HG02981 (cell line): ENCODE measurements at regions not wholly inside any gene's neighbourhood (a gene's known extent, or its start where the extent isn't known, plus 50 kb on each side); places are given as distances from the start of the nearest gene placed in this dataset.

Source experiments
- ATAC-seq: cut with Tn5 transposase; IDR thresholded peaks from one replicate; pipeline ENCODE4 v1.9.1; 2021; ENCODE audit warnings: mild to moderate bottlenecking, moderate library complexity; ENCODE audit not compliant: unreplicated experiment

GRCh38 chr6:90406142-90406794, 109.6 kb upstream of the BACH2 start:
- no peak for ATAC-seq

- ATAC-seq, result no peak
Measured at GRCh38 chr6:90403489-90404381, 107.1 kb upstream of the BACH2 start.

- ATAC-seq, result no peak
Measured at GRCh38 chr6:90402831-90403192, 106.2 kb upstream of the BACH2 start.

GRCh38 chr6:90401933-90402830, 105.5 kb upstream of the BACH2 start:
- ATAC-seq, result no peak

- no peak for ATAC-seq
Measured at GRCh38 chr6:90399970-90400369, 103.3 kb upstream of the BACH2 start.

GRCh38 chr6:90397929-90398674, 101.5 kb upstream of the BACH2 start:
- ATAC-seq, result no peak

GRCh38 chr6:90397047-90397446, 100.4 kb upstream of the BACH2 start:
- no peak for ATAC-seq

- ATAC-seq, result peak; percentile 64
Measured at GRCh38 chr6:90393232-90393884, 96.7 kb upstream of the BACH2 start.

- ATAC-seq, result no peak
Measured at GRCh38 chr6:90390379-90390778, 93.7 kb upstream of the BACH2 start.

GRCh38 chr6:90388395-90388794, 91.8 kb upstream of the BACH2 start:
- ATAC-seq, result no peak

GRCh38 chr6:90387826-90388225, 91.2 kb upstream of the BACH2 start:
- ATAC-seq, result no peak

- no peak for ATAC-seq
Measured at GRCh38 chr6:90387383-90387775, 90.7 kb upstream of the BACH2 start.

GRCh38 chr6:90386399-90387382, 90.0 kb upstream of the BACH2 start:
- no peak for ATAC-seq

GRCh38 chr6:90385759-90386313, 89.2 kb upstream of the BACH2 start:
- no peak for ATAC-seq

GRCh38 chr6:90384720-90385119, 88.1 kb upstream of the BACH2 start:
- ATAC-seq, result no peak

GRCh38 chr6:90383196-90383822, 86.7 kb upstream of the BACH2 start:
- ATAC-seq, result peak; percentile 42

GRCh38 chr6:90382760-90383159, 86.1 kb upstream of the BACH2 start:
- no peak for ATAC-seq
